Activated naive CD8-positive, alpha-beta T cell treated with anti-CD3 and anti-CD28 coated beads, Interleukin-2, amount 10 ng/mL, durations not matched to agents 7 days and 5 days (primary cell): ENCODE measurements at regions not wholly inside any gene's neighbourhood (a gene's known extent, or its start where the extent isn't known, plus 50 kb on each side); places are given as distances from the start of the nearest gene placed in this dataset.
"Not testable (repeated sequence)": the region's sequence is repeated elsewhere in the genome, so short reads cannot be mapped to it uniquely, and the experiment has no call there.

Experiments
- ATAC-seq: fragments of 150-1000 bp; cut with Tn5 transposase; one replicate; pipeline ENCODE4 v1.10.0; 2021; ENCODE audit warnings: low read depth, moderate library complexity
- POLR2A ChIA-PET: fragments of 350-600 bp; sonication (Branson Sonifier 250); formaldehyde crosslinking; loops from one replicate; lab custom pipeline; 2021; ENCODE audit warnings: antibody characterized with exemption; lab: Charles Lee
- DNase-seq: peaks from one replicate; pipeline ENCODE4 v3.0.0; 2021
- H3K27ac Mint-ChIP-seq: one replicate; pipeline ENCODE4 v1.8.0; 2022; ENCODE audit warnings: mild to moderate bottlenecking, mixed read lengths
- H3K27me3 Mint-ChIP-seq: one replicate; pipeline ENCODE4 v1.8.0; 2022; ENCODE audit warnings: mild to moderate bottlenecking, moderate library complexity, mixed read lengths
- H3K36me3 Mint-ChIP-seq: one replicate; pipeline ENCODE4 v1.8.0; 2021; ENCODE audit warnings: mild to moderate bottlenecking, mixed read lengths
- H3K4me1 Mint-ChIP-seq: one replicate; pipeline ENCODE4 v1.8.0; 2021; ENCODE audit warnings: mixed read lengths
- H3K4me3 Mint-ChIP-seq: one replicate; pipeline ENCODE4 v1.8.0; 2022; ENCODE audit warnings: mild to moderate bottlenecking, moderate library complexity, mixed read lengths
- H3K9me3 Mint-ChIP-seq: one replicate; pipeline ENCODE4 v1.8.0; 2021; ENCODE audit warnings: mixed read lengths

GRCh38 chr7:84786073-84786472, 400.8 kb downstream of the SEMA3D start:
- DNase-seq (no peak), ATAC-seq (no peak)
- no peaks in the 10 kb centered on the region for H3K9me3 Mint-ChIP-seq
- H3K27me3 Mint-ChIP-seq: peaks cover 2% of the 10 kb centered on the region
- no peaks in the 10 kb centered on the region for H3K4me1 Mint-ChIP-seq
- H3K36me3 Mint-ChIP-seq: no peaks in the 10 kb centered on the region
- H3K4me3 Mint-ChIP-seq: no peak overlapping the region
- no peak overlapping the region for H3K27ac Mint-ChIP-seq
- POLR2A ChIA-PET: no interaction called here

- Mint-ChIP-seq H3K4me3 (no peak overlapping the region), H3K4me1 (no peaks in the 10 kb centered on the region), H3K9me3 (no peaks in the 10 kb centered on the region)
Measured at GRCh38 chr7:84784450-84784849, 402.4 kb downstream of the SEMA3D start.

GRCh38 chr7:84783141-84783778, 403.6 kb downstream of the SEMA3D start:
- ATAC-seq (no peak), DNase-seq (no peak)
- no peaks in the 10 kb centered on the region for H3K9me3 Mint-ChIP-seq
- no peaks in the 10 kb centered on the region for H3K4me1 Mint-ChIP-seq
- H3K4me3 Mint-ChIP-seq: no peak overlapping the region
- no peaks in the 10 kb centered on the region for H3K36me3 Mint-ChIP-seq
- no peaks in the 10 kb centered on the region for H3K27me3 Mint-ChIP-seq
- POLR2A ChIA-PET: no interaction called here
- no peak overlapping the region for H3K27ac Mint-ChIP-seq

More at GRCh38 chr7:84784450-84784849, 402.4 kb downstream of the SEMA3D start:
- ATAC-seq (no peak), DNase-seq (no peak)
- POLR2A ChIA-PET: no interaction called here
- H3K27ac Mint-ChIP-seq: no peak overlapping the region
- no peaks in the 10 kb centered on the region for H3K36me3 Mint-ChIP-seq
- H3K27me3 Mint-ChIP-seq: peaks cover 2% of the 10 kb centered on the region

DNA sequence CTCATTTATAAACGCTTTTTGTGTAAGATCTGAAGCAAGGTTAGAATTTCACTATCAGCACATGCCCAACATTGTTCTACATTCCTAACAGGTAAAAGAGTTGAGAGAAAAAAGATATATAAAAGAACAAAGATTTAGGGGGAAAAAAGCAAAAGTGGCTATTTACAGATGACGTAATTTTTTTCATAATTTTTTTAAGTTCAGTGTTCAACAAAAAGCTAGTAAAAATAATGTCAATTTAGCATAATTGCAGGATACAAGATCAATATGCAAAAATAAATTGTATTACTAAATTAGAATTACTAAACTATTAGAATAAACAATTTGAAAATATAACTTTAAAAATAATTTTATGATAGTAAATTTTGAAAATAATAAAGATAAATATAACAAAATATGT, 405.0 kb downstream of the SEMA3D start:
- Mint-ChIP-seq H3K4me3 (no peak overlapping the region), H3K4me1 (no peaks in the 10 kb centered on the region), H3K9me3 (no peaks in the 10 kb centered on the region), H3K27me3 (no peaks in the 10 kb centered on the region), H3K36me3 (no peaks in the 10 kb centered on the region), H3K27ac (no peak overlapping the region)
- no peak for ATAC-seq
- POLR2A ChIA-PET: no interaction called here
- no peak for DNase-seq

- no peak for DNase-seq
Measured at GRCh38 chr7:84780158-84781124, 406.4 kb downstream of the SEMA3D start.

DNA sequence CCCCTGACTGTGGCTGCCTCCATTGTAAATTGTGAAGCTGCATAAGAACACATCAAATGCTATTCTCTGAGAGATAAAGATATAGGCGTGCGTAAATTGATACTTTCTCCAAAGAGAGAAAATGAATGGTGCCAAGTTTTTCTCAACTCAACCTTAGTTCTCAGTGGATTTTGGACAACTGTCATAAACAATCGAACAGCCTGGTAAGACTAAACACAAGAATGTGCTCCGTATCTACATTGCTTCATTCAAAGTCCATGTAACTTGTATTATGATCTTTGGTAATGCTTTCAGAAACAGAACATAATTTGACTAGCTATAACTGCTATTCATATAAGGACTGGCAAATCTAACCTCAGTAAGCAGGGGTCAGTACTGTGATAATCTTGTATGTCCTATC, 429.1 kb downstream of the SEMA3D start:
- no peak for ATAC-seq
- POLR2A ChIA-PET: no interaction called here
- H3K27me3 Mint-ChIP-seq: no peaks in the 10 kb centered on the region

More at GRCh38 chr7:84780158-84781124, 406.4 kb downstream of the SEMA3D start:
- POLR2A ChIA-PET: no interaction called here
- Mint-ChIP-seq H3K27me3 (no peaks in the 10 kb centered on the region), H3K27ac (no peak overlapping the region), H3K9me3 (no peaks in the 10 kb centered on the region), H3K4me1 (no peaks in the 10 kb centered on the region), H3K36me3 (no peaks in the 10 kb centered on the region), H3K4me3 (no peak overlapping the region)
- ATAC-seq: no peak

GRCh38 chr7:84746353-84746752, 440.5 kb downstream of the SEMA3D start:
- Mint-ChIP-seq H3K27ac (no peak overlapping the region), H3K27me3 (no peaks in the 10 kb centered on the region), H3K9me3 (no peaks in the 10 kb centered on the region), H3K4me1 (no peaks in the 10 kb centered on the region), H3K36me3 (no peaks in the 10 kb centered on the region), H3K4me3 (no peak overlapping the region)
- POLR2A ChIA-PET: no interaction called here
- DNase-seq (no peak), ATAC-seq (no peak)

More for the DNA sequence above, 429.1 kb downstream of the SEMA3D start:
- no peak for DNase-seq
- no peak overlapping the region for H3K27ac Mint-ChIP-seq
- no peaks in the 10 kb centered on the region for H3K4me1 Mint-ChIP-seq
- H3K36me3 Mint-ChIP-seq: no peaks in the 10 kb centered on the region
- no peak overlapping the region for H3K4me3 Mint-ChIP-seq
- H3K9me3 Mint-ChIP-seq: no peaks in the 10 kb centered on the region

GRCh38 chr7:84744385-84744784, 442.5 kb downstream of the SEMA3D start:
- H3K27me3 Mint-ChIP-seq: no peaks in the 10 kb centered on the region
- no peak for DNase-seq
- no peak overlapping the region for H3K4me3 Mint-ChIP-seq
- no peak for ATAC-seq
- no peak overlapping the region for H3K27ac Mint-ChIP-seq
- no peaks in the 10 kb centered on the region for H3K9me3 Mint-ChIP-seq
- POLR2A ChIA-PET: no interaction called here
- H3K4me1 Mint-ChIP-seq: no peaks in the 10 kb centered on the region
- no peaks in the 10 kb centered on the region for H3K36me3 Mint-ChIP-seq

DNA sequence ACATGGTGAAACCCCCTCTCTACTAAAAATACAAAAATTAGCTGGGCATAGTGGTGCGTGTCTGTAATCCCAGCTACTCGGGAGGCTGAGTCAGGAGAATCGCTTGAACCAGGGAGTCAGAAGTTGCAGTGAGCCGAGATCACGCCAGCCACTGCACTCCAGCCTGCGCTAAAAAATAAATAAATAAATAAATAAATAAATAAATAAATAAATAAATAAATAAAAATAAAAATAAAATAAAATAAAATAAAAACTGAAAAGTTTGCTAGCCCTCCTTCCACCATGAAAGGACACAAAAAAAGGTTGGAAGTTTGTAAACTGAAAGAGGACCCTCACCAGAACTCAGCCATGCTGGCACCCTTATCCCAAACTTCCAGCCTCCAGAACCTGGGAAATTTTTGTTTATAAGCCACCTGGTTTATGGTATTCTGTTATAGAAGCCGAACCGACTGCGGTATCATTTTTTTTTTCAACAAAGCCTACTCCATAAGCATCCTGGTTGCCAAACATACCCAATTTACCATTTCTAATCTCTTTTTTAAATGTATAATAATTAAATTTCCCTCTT, 448.2 kb downstream of the SEMA3D start:
- no peaks in the 10 kb centered on the region for H3K27me3 Mint-ChIP-seq
- H3K4me1 Mint-ChIP-seq: no peaks in the 10 kb centered on the region
- H3K9me3 Mint-ChIP-seq: no peaks in the 10 kb centered on the region
- POLR2A ChIA-PET: no interaction called here
- no peak overlapping the region for H3K27ac Mint-ChIP-seq
- H3K36me3 Mint-ChIP-seq: no peaks in the 10 kb centered on the region
- ATAC-seq (no peak), DNase-seq (no peak)
- H3K4me3 Mint-ChIP-seq: no peak overlapping the region

DNA sequence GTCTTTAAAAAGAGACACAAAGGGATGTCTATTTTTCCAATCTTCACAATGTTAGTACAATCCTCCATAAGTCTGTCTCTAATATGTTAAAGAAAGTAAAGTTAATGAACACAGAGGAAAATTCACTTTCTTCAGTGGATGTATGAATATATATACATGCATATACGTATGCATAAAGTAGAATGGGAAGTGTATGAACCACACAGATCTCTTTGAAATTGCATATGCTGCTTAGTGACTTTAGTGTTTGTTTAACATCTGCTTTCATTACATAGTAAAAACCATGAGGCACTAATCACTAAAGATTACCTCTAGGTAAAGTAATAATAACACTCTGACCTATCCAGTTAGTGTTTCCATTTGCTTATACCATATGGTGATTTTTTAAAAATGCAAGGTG, 451.2 kb downstream of the SEMA3D start:
- Mint-ChIP-seq H3K4me3 (no peak overlapping the region), H3K27ac (no peak overlapping the region), H3K9me3 (peaks cover 2% of the 10 kb centered on the region), H3K27me3 (no peaks in the 10 kb centered on the region), H3K36me3 (no peaks in the 10 kb centered on the region), H3K4me1 (no peaks in the 10 kb centered on the region)
- ATAC-seq: no peak
- no peak for DNase-seq
- POLR2A ChIA-PET: no interaction called here

DNA sequence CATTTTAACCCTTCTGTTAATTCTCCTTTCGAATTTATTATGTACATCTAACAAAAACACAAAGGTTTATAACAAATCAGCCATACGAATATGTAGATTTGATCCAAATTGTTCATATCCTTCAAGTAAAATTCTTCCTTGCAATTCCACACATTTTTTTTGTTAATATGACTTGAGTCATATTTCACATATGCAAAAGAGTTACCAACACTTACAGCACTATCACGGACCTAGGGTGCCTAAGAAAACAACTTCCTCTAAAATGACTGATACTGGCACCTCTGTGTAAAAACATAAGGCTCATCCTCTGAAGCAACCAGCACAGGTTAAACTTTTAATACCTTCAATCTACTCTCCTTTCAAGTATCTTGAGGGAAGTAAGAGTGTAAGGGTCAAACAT, 451.8 kb downstream of the SEMA3D start:
- H3K27me3 Mint-ChIP-seq: no peaks in the 10 kb centered on the region
- no peak overlapping the region for H3K27ac Mint-ChIP-seq
- ATAC-seq (no peak), DNase-seq (no peak)
- no peaks in the 10 kb centered on the region for H3K36me3 Mint-ChIP-seq
- POLR2A ChIA-PET: no interaction called here
- H3K4me3 Mint-ChIP-seq: no peak overlapping the region
- peaks cover 4% of the 10 kb centered on the region for H3K9me3 Mint-ChIP-seq
- no peaks in the 10 kb centered on the region for H3K4me1 Mint-ChIP-seq

- H3K9me3 Mint-ChIP-seq, H3K27me3 Mint-ChIP-seq, H3K4me3 Mint-ChIP-seq, DNase-seq, POLR2A ChIA-PET, H3K4me1 Mint-ChIP-seq, ATAC-seq, H3K36me3 Mint-ChIP-seq, H3K27ac Mint-ChIP-seq: not testable (repeated sequence)
Measured at GRCh38 chr7:84733976-84734375, 452.9 kb downstream of the SEMA3D start.

DNA sequence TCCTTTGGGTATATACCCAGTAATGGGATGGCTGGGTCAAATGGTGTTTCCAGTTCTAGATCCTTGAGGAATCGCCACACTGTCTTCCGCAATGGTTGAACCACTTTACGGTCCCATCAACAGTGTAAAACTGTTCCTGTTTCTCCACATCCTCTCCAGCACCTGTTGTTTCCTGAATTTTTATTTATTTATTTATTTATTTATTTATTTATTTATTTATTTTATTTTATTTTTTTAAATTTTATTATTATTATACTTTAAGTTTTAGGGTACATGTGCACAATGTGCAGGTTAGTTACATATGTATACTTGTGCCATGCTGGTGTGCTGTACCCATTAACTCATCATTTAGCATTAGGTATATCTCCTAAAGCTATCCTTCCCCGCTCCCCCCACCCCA, 456.0 kb downstream of the SEMA3D start:
- H3K27ac Mint-ChIP-seq, DNase-seq, H3K36me3 Mint-ChIP-seq, H3K4me3 Mint-ChIP-seq, POLR2A ChIA-PET, ATAC-seq, H3K9me3 Mint-ChIP-seq, H3K27me3 Mint-ChIP-seq, H3K4me1 Mint-ChIP-seq: not testable (repeated sequence)

DNA sequence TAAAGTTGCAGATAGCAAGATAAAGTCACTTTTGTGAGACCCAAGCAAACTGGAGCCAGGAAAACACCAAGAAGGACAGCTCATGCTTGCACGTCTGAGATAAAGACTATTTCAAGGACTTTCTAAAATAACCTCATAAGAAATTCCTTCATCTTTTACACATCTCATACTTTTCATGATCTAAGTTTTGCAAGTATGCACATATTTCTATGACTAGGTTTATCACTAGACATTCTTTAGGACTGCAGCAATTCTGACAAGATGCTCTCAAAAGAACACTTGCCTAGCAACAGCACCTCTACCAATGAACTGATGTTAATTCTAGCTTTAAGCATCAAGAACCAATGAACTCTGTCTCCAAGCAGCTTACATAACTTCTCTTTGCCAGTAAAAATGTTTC, 457.6 kb downstream of the SEMA3D start:
- Mint-ChIP-seq H3K4me1 (no peaks in the 10 kb centered on the region), H3K36me3 (no peaks in the 10 kb centered on the region), H3K9me3 (peaks cover 4% of the 10 kb centered on the region)

More for the DNA sequence above, 457.6 kb downstream of the SEMA3D start:
- DNase-seq (no peak), ATAC-seq (no peak)
- Mint-ChIP-seq H3K27ac (no peak overlapping the region), H3K27me3 (no peaks in the 10 kb centered on the region), H3K4me3 (no peak overlapping the region)
- POLR2A ChIA-PET: no interaction called here
